Panc1 (cell line): ENCODE measurements at regions not wholly inside any gene's neighbourhood (a gene's known extent, or its start where the extent isn't known, plus 50 kb on each side); places are given as distances from the start of the nearest gene placed in this dataset.

Source experiments
- POLR2AphosphoS5 ChIP-seq: IDR thresholded peaks from 2 replicates; pipeline ENCODE4 v1.6.1; 2012; ENCODE audit warnings: mild to moderate bottlenecking, low read depth, low read length, moderate library complexity
- SIN3A ChIP-seq: IDR thresholded peaks from 2 replicates; pipeline ENCODE4 v1.6.1; 2012; ENCODE audit warnings: low read depth, mild to moderate bottlenecking, low read length, moderate library complexity, borderline replicate concordance; ENCODE audit not compliant: insufficient read depth
- TCF7L2 ChIP-seq: IDR thresholded peaks from 2 replicates; pipeline ENCODE4 v1.6.1; 2011; ENCODE audit warnings: mild to moderate bottlenecking, low read depth, low read length, inconsistent platforms
- TF ChIP-seq, protein P1 (sequence below): fragments of 450-650 bp; IDR thresholded peaks from 2 replicates; pipeline ENCODE4 v1.5.1; 2017; ENCODE audit warnings: mild to moderate bottlenecking
- TF ChIP-seq, protein P2 (sequence below), 2 experiments: IDR thresholded peaks; 2 replicates each; pipeline ENCODE4 v1.6.1; 2011 to 2012; ENCODE audit warnings: low read depth in 2 of 2, control low read depth in 1 of 2, low read length in 1 of 2, mild to moderate bottlenecking in 1 of 2, moderate library complexity in 1 of 2; ENCODE audit not compliant: insufficient read depth in 1 of 2

DNA sequence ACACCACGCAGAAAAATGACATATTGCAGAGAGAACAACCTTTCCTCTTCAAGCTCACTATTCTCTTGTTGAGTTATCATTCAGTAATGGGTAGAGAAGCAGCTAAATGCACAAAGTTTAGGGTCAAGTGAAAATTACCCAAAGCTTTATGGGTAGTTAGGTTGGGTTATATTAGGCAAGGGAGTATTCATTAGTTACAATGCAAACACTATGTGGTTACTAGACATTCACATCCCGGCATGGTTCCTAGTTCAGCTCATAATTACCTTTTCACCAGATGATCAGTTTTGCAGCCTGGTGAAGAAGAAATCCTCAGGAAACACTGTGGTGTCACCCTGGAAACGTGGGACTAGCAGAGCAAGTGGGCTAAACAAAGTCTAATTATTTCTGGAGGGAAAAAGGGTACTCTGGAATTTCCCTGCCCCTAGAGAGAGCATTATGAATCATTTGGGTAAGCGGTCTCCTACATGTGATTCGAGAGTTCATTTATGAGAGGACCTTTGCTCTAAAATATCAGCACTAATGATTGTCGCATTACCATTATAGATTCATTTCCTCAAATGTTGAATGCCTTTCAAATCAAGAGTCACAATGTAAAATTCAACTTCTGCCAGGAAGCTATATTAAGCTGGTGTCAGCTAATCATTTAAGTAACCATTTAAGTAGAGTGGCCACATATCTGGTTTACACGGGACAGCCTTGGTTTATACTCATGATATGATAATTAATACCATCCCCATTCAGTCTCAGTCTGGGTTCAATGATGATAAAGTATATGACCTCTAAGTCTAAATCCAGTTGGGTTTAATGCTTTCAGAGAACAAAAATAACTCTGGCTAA, 1208.0 kb downstream of the DIAPH3 start:
- TF ChIP-seq, protein P1, sequence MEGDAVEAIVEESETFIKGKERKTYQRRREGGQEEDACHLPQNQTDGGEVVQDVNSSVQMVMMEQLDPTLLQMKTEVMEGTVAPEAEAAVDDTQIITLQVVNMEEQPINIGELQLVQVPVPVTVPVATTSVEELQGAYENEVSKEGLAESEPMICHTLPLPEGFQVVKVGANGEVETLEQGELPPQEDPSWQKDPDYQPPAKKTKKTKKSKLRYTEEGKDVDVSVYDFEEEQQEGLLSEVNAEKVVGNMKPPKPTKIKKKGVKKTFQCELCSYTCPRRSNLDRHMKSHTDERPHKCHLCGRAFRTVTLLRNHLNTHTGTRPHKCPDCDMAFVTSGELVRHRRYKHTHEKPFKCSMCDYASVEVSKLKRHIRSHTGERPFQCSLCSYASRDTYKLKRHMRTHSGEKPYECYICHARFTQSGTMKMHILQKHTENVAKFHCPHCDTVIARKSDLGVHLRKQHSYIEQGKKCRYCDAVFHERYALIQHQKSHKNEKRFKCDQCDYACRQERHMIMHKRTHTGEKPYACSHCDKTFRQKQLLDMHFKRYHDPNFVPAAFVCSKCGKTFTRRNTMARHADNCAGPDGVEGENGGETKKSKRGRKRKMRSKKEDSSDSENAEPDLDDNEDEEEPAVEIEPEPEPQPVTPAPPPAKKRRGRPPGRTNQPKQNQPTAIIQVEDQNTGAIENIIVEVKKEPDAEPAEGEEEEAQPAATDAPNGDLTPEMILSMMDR = no peak
- no peak for TF ChIP-seq POLR2AphosphoS5
- TF ChIP-seq, protein P2, sequence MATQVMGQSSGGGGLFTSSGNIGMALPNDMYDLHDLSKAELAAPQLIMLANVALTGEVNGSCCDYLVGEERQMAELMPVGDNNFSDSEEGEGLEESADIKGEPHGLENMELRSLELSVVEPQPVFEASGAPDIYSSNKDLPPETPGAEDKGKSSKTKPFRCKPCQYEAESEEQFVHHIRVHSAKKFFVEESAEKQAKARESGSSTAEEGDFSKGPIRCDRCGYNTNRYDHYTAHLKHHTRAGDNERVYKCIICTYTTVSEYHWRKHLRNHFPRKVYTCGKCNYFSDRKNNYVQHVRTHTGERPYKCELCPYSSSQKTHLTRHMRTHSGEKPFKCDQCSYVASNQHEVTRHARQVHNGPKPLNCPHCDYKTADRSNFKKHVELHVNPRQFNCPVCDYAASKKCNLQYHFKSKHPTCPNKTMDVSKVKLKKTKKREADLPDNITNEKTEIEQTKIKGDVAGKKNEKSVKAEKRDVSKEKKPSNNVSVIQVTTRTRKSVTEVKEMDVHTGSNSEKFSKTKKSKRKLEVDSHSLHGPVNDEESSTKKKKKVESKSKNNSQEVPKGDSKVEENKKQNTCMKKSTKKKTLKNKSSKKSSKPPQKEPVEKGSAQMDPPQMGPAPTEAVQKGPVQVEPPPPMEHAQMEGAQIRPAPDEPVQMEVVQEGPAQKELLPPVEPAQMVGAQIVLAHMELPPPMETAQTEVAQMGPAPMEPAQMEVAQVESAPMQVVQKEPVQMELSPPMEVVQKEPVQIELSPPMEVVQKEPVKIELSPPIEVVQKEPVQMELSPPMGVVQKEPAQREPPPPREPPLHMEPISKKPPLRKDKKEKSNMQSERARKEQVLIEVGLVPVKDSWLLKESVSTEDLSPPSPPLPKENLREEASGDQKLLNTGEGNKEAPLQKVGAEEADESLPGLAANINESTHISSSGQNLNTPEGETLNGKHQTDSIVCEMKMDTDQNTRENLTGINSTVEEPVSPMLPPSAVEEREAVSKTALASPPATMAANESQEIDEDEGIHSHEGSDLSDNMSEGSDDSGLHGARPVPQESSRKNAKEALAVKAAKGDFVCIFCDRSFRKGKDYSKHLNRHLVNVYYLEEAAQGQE (IDR thresholded peaks at IDR 0.05; ENCODE audit: insufficient read depth in 1 of 2, low read depth in 2 of 2, low read length in 1 of 2) = no peak
- TF ChIP-seq SIN3A = no peak
- no peak for TF ChIP-seq TCF7L2
